ENCODE measurements at regions not wholly inside any gene's neighbourhood (a gene's known extent, or its start where the extent isn't known, plus 50 kb on each side); places are given as distances from the start of the nearest gene placed in this dataset.

- DNase-seq = no peak
These were observed 651.6 kb downstream of the HTR1A start for GRCh38 chr5:63310644-63311043.

GRCh38 chr5:63306909-63307308 lies 655.3 kb downstream of the HTR1A start:
- no peak for DNase-seq

- DNase-seq = no peak
These were observed 668.9 kb downstream of the HTR1A start for GRCh38 chr5:63293317-63293716.

GRCh38 chr5:63286724-63287123 lies 675.5 kb downstream of the HTR1A start:
- no peak for DNase-seq

- DNase-seq = no peak
These were observed 684.8 kb downstream of the LRRC70 start for GRCh38 chr5:63263411-63263810.

GRCh38 chr5:63262185-63262981 lies 683.8 kb downstream of the LRRC70 start:
- DNase-seq = no peak

- DNase-seq = no peak
These were observed 683.1 kb downstream of the LRRC70 start for GRCh38 chr5:63261695-63262094.

GRCh38 chr5:63255594-63255993 lies 677.0 kb downstream of the LRRC70 start:
- no peak for DNase-seq

GRCh38 chr5:63250939-63251338 lies 672.3 kb downstream of the LRRC70 start:
- no peak for DNase-seq

- DNase-seq = no peak
These were observed 671.3 kb downstream of the LRRC70 start for GRCh38 chr5:63249960-63250359.

GRCh38 chr5:63247651-63248050 lies 669.0 kb downstream of the LRRC70 start:
- DNase-seq = no peak

GRCh38 chr5:63245271-63245670 lies 666.7 kb downstream of the LRRC70 start:
- no peak for DNase-seq

- DNase-seq = no peak
These were observed 661.6 kb downstream of the LRRC70 start for GRCh38 chr5:63240063-63240755.

- no peak for DNase-seq
These were observed 655.3 kb downstream of the LRRC70 start for GRCh38 chr5:63233911-63234310.

- DNase-seq = no peak
These were observed 654.7 kb downstream of the LRRC70 start for GRCh38 chr5:63233361-63233760.

- DNase-seq = no peak
These were observed 652.1 kb downstream of the LRRC70 start for GRCh38 chr5:63230754-63231153.

GRCh38 chr5:63228154-63228553 lies 649.5 kb downstream of the LRRC70 start:
- no peak for DNase-seq

- DNase-seq = no peak
These were observed 641.6 kb downstream of the LRRC70 start for GRCh38 chr5:63220244-63220643.

GRCh38 chr5:63217422-63217821 lies 638.8 kb downstream of the LRRC70 start:
- no peak for DNase-seq

- DNase-seq = no peak
These were observed 634.6 kb downstream of the LRRC70 start for GRCh38 chr5:63213256-63213655.

- DNase-seq = no peak
These were observed 633.0 kb downstream of the LRRC70 start for GRCh38 chr5:63211448-63212132.

- DNase-seq = no peak
These were observed 627.4 kb downstream of the LRRC70 start for GRCh38 chr5:63205976-63206375.

- DNase-seq = no peak
These were observed 623.1 kb downstream of the LRRC70 start for GRCh38 chr5:63201738-63202137.

- no peak for DNase-seq
These were observed 615.5 kb downstream of the LRRC70 start for GRCh38 chr5:63194126-63194525.

All from stimulated activated CD4-positive, alpha-beta T cell treated with anti-CD3 and anti-CD28 coated beads, Interleukin-4, amount 100 ng/mL, for 1 hour (primary cell).